ENCODE measurements at regions not wholly inside any gene's neighbourhood (a gene's known extent, or its start where the extent isn't known, plus 50 kb on each side); places are given as distances from the start of the nearest gene placed in this dataset.

DNA sequence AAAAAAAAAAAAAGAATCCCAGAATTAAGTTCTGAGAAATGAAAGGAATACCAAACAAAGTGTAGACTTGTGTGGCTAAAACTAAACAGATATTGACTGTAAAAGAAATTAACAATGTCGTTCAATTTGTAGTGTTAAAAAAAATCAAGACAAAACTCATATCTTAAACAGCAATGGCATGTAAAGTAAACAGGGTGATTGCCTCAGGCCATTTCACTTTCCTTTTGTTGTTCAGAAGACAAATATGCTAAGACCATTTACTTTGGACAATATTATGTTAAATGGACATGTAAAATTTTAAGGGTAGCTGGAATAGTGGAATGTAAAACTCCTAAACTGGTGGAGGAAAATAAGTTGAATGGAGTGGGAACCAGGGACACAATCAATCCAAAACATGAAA is 139.1 kb downstream of the RTP4 start:
- ChIA-PET POLR2A (no interaction called here), CTCF (no interaction called here)
- peaks cover 20% of the 10 kb centered on the region for H3K4me1 Mint-ChIP-seq (ENCODE audit: low read depth, unreplicated experiment)
- peaks cover 5% of the 10 kb centered on the region for H3K36me3 Mint-ChIP-seq (ENCODE audit: insufficient read depth, unreplicated experiment)
- H3K4me3 Mint-ChIP-seq (ENCODE audit: unreplicated experiment): no peak overlapping the region
- Histone ChIP-seq H3K36me3 (ENCODE audit: control insufficient read depth, insufficient read depth, low read length) (no peaks in the 10 kb centered on the region), H3K27me3 (replicated peaks; ENCODE audit: control insufficient read depth, insufficient read depth, low read length) (no peaks in the 10 kb centered on the region), H3K4me1 (0 out of 2 replicates have a peak, but pooled peaks cover 9% of the 10 kb centered on the region), H3K9me3 (0 out of 2 replicates have a peak, but pooled peaks cover under 1% of the 10 kb centered on the region), H3K4me3 (ENCODE audit: low read depth, low read length) (no peak overlapping the region)
- no peaks in the 10 kb centered on the region for H3K27me3 Mint-ChIP-seq (ENCODE audit: insufficient read depth, unreplicated experiment)
- BruUV-seq (replicated peaks): no TSS peak
- TF ChIP-seq, protein P1, sequence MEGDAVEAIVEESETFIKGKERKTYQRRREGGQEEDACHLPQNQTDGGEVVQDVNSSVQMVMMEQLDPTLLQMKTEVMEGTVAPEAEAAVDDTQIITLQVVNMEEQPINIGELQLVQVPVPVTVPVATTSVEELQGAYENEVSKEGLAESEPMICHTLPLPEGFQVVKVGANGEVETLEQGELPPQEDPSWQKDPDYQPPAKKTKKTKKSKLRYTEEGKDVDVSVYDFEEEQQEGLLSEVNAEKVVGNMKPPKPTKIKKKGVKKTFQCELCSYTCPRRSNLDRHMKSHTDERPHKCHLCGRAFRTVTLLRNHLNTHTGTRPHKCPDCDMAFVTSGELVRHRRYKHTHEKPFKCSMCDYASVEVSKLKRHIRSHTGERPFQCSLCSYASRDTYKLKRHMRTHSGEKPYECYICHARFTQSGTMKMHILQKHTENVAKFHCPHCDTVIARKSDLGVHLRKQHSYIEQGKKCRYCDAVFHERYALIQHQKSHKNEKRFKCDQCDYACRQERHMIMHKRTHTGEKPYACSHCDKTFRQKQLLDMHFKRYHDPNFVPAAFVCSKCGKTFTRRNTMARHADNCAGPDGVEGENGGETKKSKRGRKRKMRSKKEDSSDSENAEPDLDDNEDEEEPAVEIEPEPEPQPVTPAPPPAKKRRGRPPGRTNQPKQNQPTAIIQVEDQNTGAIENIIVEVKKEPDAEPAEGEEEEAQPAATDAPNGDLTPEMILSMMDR (IDR thresholded peaks at IDR 0.05; ENCODE audit: insufficient read depth in 1 of 2, low read depth in 1 of 2, low read length in 1 of 2, severe bottlenecking in 1 of 2, unreplicated experiment in 1 of 2): no peak
- intact Hi-C loops (cut with micrococcal nuclease; ENCODE audit: unreplicated experiment): no loop called here
- H3K9me3 Mint-ChIP-seq (ENCODE audit: unreplicated experiment): no peaks in the 10 kb centered on the region
- no peak for DNase-seq
- no peak overlapping the region for H3K27ac Mint-ChIP-seq (ENCODE audit: unreplicated experiment)

GRCh38 chr3:187504435-187504834 is 136.2 kb downstream of the RTP4 start:
- no peak overlapping the region for H3K27ac Mint-ChIP-seq (ENCODE audit: unreplicated experiment)
- no TSS peak for BruUV-seq (replicated peaks)
- TF ChIP-seq, protein P1 (IDR thresholded peaks at IDR 0.05; ENCODE audit: insufficient read depth in 1 of 2, low read depth in 1 of 2, low read length in 1 of 2, severe bottlenecking in 1 of 2, unreplicated experiment in 1 of 2): no peak
- intact Hi-C loops (cut with micrococcal nuclease; ENCODE audit: unreplicated experiment): no loop called here
- DNase-seq: no peak
- H3K36me3 ChIP-seq (ENCODE audit: control insufficient read depth, insufficient read depth, low read length): no peaks in the 10 kb centered on the region
- peaks cover 20% of the 10 kb centered on the region for H3K4me1 Mint-ChIP-seq (ENCODE audit: low read depth, unreplicated experiment)
- H3K9me3 Mint-ChIP-seq (ENCODE audit: unreplicated experiment): no peaks in the 10 kb centered on the region
- no peaks in the 10 kb centered on the region for H3K27me3 ChIP-seq (replicated peaks; ENCODE audit: control insufficient read depth, insufficient read depth, low read length)
- no peaks in the 10 kb centered on the region for H3K9me3 ChIP-seq
- H3K36me3 Mint-ChIP-seq (ENCODE audit: insufficient read depth, unreplicated experiment): peaks cover 5% of the 10 kb centered on the region
- POLR2A ChIA-PET: no interaction called here
- no peaks in the 10 kb centered on the region for H3K27me3 Mint-ChIP-seq (ENCODE audit: insufficient read depth, unreplicated experiment)
- H3K4me1 ChIP-seq: 0 out of 2 replicates have a peak, but pooled peaks cover 9% of the 10 kb centered on the region
- H3K4me3 Mint-ChIP-seq (ENCODE audit: unreplicated experiment): no peak overlapping the region
- H3K4me3 ChIP-seq (ENCODE audit: low read depth, low read length): no peak overlapping the region
- CTCF ChIA-PET: no interaction called here

GRCh38 chr3:187498211-187498724 is 130.1 kb downstream of the RTP4 start:
- Mint-ChIP-seq H3K4me1 (ENCODE audit: low read depth, unreplicated experiment) (no peaks in the 10 kb centered on the region), H3K27me3 (ENCODE audit: insufficient read depth, unreplicated experiment) (peaks cover 2% of the 10 kb centered on the region), H3K9me3 (ENCODE audit: unreplicated experiment) (peaks cover 17% of the 10 kb centered on the region), H3K27ac (ENCODE audit: unreplicated experiment) (no peak overlapping the region), H3K36me3 (ENCODE audit: insufficient read depth, unreplicated experiment) (no peaks in the 10 kb centered on the region), H3K4me3 (ENCODE audit: unreplicated experiment) (no peak overlapping the region)
- TF ChIP-seq, protein P1 (IDR thresholded peaks at IDR 0.05; ENCODE audit: insufficient read depth in 1 of 2, low read depth in 1 of 2, low read length in 1 of 2, severe bottlenecking in 1 of 2, unreplicated experiment in 1 of 2): no peak
- ChIA-PET POLR2A (no interaction called here), CTCF (no interaction called here)
- no peaks in the 10 kb centered on the region for H3K27me3 ChIP-seq (replicated peaks; ENCODE audit: control insufficient read depth, insufficient read depth, low read length)
- H3K36me3 ChIP-seq (ENCODE audit: control insufficient read depth, insufficient read depth, low read length): no peaks in the 10 kb centered on the region
- no TSS peak for BruUV-seq (replicated peaks)
- no peak overlapping the region for H3K4me3 ChIP-seq (ENCODE audit: low read depth, low read length)
- H3K4me1 ChIP-seq: no peaks in the 10 kb centered on the region
- 0 out of 2 replicates have a peak, but pooled peaks cover under 1% of the 10 kb centered on the region for H3K9me3 ChIP-seq
- DNase-seq: no peak
- intact Hi-C loops (cut with micrococcal nuclease; ENCODE audit: unreplicated experiment): no loop called here
